B cell (primary cell): ENCODE measurements at regions not wholly inside any gene's neighbourhood (a gene's known extent, or its start where the extent isn't known, plus 50 kb on each side); places are given as distances from the start of the nearest gene placed in this dataset.

ENCODE experiments used
- ATAC-seq: fragments of 200-7000 bp; cut with Tn5 transposase; one replicate; pipeline ENCODE4 v1.10.0; 2021; ENCODE audit warnings: low read depth, mild to moderate bottlenecking, moderate number of reproducible peaks, moderate library complexity
- CTCF ChIA-PET: fragments of 350-600 bp; sonication (Branson Sonifier 250); formaldehyde crosslinking; loops from one replicate; lab custom pipeline; 2021; ENCODE audit warnings: antibody characterized with exemption, inconsistent platforms; lab: Charles Lee
- POLR2A ChIA-PET: fragments of 350-600 bp; sonication (Branson Sonifier 250); formaldehyde crosslinking; loops from one replicate; lab custom pipeline; 2021; ENCODE audit warnings: antibody characterized with exemption; lab: Charles Lee
- DNase-seq: peaks from one replicate; pipeline ENCODE4 v3.0.0; 2013
- H2AFZ ChIP-seq: 2 replicates; pipeline ENCODE4 v1.6.1; 2012; ENCODE audit warnings: mild to moderate bottlenecking, low read depth, low read length; ENCODE audit not compliant: insufficient read depth, poor library complexity, severe bottlenecking
- H3K27ac ChIP-seq, 2 donors: 1 replicate in 1 of 2; 2 replicates in 1 of 2; pipeline ENCODE4 v1.5.1; 2012 to 2013; ENCODE audit warnings: low read length in 2 of 2, mild to moderate bottlenecking in 2 of 2, moderate library complexity in 1 of 2
- H3K27me3 ChIP-seq, 4 experiments: fragments of 200-600 bp in 1 of 4; sonication (generic) in 1 of 4; replicated peaks in 1 of 4; 1 replicate in 2 of 4; 2 replicates in 2 of 4; pipeline versions ENCODE4 v1.6.1 to v1.7.0; 2013 to 2016; ENCODE audit warnings: low read length in 3 of 4, mild to moderate bottlenecking in 2 of 4, mixed read lengths in 1 of 4, moderate library complexity in 1 of 4; ENCODE audit not compliant: insufficient read depth in 4 of 4, control insufficient read depth in 3 of 4; ENCODE audit errors: control extremely low read depth in 1 of 4
- H3K36me3 ChIP-seq, 2 experiments: replicated peaks in 1 of 2; 1 replicate in 1 of 2; 2 replicates in 1 of 2; pipeline versions ENCODE4 v1.6.1 to v1.7.1; 2013; ENCODE audit warnings: low read length in 1 of 2; ENCODE audit not compliant: insufficient read depth in 2 of 2, control insufficient read depth in 1 of 2; ENCODE audit errors: control extremely low read depth in 1 of 2, extremely low read depth in 1 of 2
- H3K4me1 ChIP-seq, 2 donors: fragments of 200-600 bp in 1 of 2; sonication (generic) in 1 of 2; 1 replicate in 1 of 2; 2 replicates in 1 of 2; pipeline versions ENCODE4 v1.5.1 to v1.6.1; 2013 to 2017; ENCODE audit warnings: low read length in 2 of 2; ENCODE audit not compliant: control insufficient read depth in 2 of 2, insufficient read depth in 2 of 2
- H3K4me2 ChIP-seq: replicated peaks from 2 replicates; pipeline ENCODE3; 2012; ENCODE audit warnings: mild to moderate bottlenecking, low read depth, low read length; ENCODE audit not compliant: poor library complexity, severe bottlenecking
- H3K4me3 ChIP-seq, 5 experiments: fragments of 200-600 bp in 1 of 5; sonication (generic) in 1 of 5; 1 replicate in 3 of 5; 2 replicates in 2 of 5; pipeline versions ENCODE4 v1.5.1 to v1.7.0; 2011 to 2016; ENCODE audit warnings: low read length in 4 of 5, mild to moderate bottlenecking in 4 of 5, low read depth in 2 of 5, control low read depth in 1 of 5, moderate library complexity in 1 of 5; ENCODE audit not compliant: insufficient read depth in 1 of 5; ENCODE audit errors: control extremely low read depth in 1 of 5, extremely low read depth in 1 of 5
- H3K79me2 ChIP-seq: fragments of 200-600 bp; sonication (generic); one replicate; pipeline ENCODE4 v1.6.0; 2016; ENCODE audit warnings: low read length; ENCODE audit not compliant: control insufficient read depth, insufficient read depth
- H3K9ac ChIP-seq: fragments of 200-600 bp; sonication (generic); 2 replicates; pipeline ENCODE4 v1.6.1; 2017; ENCODE audit warnings: mild to moderate bottlenecking, low read length, moderate library complexity
- H3K9me3 ChIP-seq, 3 donors: one replicate each; pipeline versions ENCODE4 v1.6.1 to v1.7.1; 2013; ENCODE audit warnings: low read length in 2 of 3; ENCODE audit not compliant: control insufficient read depth in 2 of 3, insufficient read depth in 1 of 3; ENCODE audit errors: control extremely low read depth in 1 of 3
- H4K20me1 ChIP-seq: 2 replicates; pipeline ENCODE4 v1.6.0; 2012; ENCODE audit warnings: mild to moderate bottlenecking, low read length; ENCODE audit not compliant: insufficient read depth, control insufficient read depth, poor library complexity, severe bottlenecking
- H3K27ac Mint-ChIP-seq: one replicate; pipeline ENCODE4 v1.8.0; 2021; ENCODE audit warnings: mixed read lengths
- H3K27me3 Mint-ChIP-seq: one replicate; pipeline ENCODE4 v1.8.0; 2021; ENCODE audit warnings: mixed read lengths
- H3K4me1 Mint-ChIP-seq: one replicate; pipeline ENCODE4 v1.8.0; 2021; ENCODE audit warnings: mixed read lengths
- H3K4me3 Mint-ChIP-seq: one replicate; pipeline ENCODE4 v1.8.0; 2021; ENCODE audit warnings: mixed read lengths
- H3K9me3 Mint-ChIP-seq: one replicate; pipeline ENCODE4 v1.8.0; 2022; ENCODE audit warnings: mixed read lengths; ENCODE audit not compliant: insufficient read depth
- EZH2 ChIP-seq: IDR thresholded peaks from 2 replicates; pipeline ENCODE4 v1.6.1; 2012; ENCODE audit warnings: borderline replicate concordance, low read depth, mild to moderate bottlenecking, moderate library complexity, low read length; ENCODE audit not compliant: insufficient read depth, poor library complexity, severe bottlenecking
- WGBS: methylation state at CpG from one replicate; pipeline ENCODE4 v1.1.5; 2013; ENCODE audit warnings: missing lambda C conversion rate; ENCODE audit not compliant: insufficient coverage; 5-methylcytosine and 5-hydroxymethylcytosine counted together
- intact Hi-C: fragments of 100-400 bp; cut with micrococcal nuclease; formaldehyde crosslinking; loops from one replicate; pipeline ENCODE4 v1.10.0; 2022
- TF ChIP-seq, protein P1 (sequence below): fragments of 200-600 bp; IDR thresholded peaks from one replicate; pipeline ENCODE4 v1.8.0; 2022; ENCODE audit warnings: antibody characterized with exemption, mild to moderate bottlenecking

DNA sequence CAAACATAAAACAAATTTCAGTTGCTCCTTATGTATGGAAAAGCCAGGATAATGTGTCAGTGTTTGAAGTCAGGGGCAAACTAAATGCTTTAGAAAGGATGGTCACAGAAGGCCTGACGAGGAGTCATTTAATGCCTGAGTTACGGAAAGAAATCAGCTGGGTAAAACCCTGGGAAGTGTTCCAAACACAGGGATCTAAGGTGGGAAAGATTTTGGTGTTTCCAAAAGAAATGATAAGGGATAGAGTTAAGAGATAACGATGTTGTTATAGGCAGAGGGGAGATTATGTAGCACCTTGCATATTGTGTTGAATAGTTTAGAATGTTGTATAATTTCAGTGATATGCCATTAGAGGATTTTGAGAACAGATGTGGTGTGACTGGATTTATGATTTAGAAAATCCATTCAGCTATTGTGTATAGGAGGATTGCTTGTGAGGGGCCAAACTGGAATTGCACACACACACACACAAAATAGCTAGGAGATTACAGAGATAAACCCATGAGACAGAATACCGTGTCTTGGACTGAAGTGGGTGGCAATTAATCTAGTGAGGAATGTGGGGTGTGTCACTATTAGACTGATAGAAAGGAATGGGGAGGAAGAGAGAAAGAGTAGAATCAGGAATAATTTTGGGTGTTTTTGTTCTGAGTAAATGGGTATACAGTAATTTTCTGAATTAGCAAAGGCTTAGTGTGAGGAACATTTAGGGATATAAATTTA, 274.2 kb upstream of the DAB2 start:
- DNase-seq (no peak), ATAC-seq (no peak)
- H3K9ac ChIP-seq: no peak overlapping the region
- no peak overlapping the region for H3K4me3 ChIP-seq
- no peak for TF ChIP-seq EZH2
- TF ChIP-seq, protein P1, sequence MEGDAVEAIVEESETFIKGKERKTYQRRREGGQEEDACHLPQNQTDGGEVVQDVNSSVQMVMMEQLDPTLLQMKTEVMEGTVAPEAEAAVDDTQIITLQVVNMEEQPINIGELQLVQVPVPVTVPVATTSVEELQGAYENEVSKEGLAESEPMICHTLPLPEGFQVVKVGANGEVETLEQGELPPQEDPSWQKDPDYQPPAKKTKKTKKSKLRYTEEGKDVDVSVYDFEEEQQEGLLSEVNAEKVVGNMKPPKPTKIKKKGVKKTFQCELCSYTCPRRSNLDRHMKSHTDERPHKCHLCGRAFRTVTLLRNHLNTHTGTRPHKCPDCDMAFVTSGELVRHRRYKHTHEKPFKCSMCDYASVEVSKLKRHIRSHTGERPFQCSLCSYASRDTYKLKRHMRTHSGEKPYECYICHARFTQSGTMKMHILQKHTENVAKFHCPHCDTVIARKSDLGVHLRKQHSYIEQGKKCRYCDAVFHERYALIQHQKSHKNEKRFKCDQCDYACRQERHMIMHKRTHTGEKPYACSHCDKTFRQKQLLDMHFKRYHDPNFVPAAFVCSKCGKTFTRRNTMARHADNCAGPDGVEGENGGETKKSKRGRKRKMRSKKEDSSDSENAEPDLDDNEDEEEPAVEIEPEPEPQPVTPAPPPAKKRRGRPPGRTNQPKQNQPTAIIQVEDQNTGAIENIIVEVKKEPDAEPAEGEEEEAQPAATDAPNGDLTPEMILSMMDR: no peak
- Mint-ChIP-seq H3K27ac (no peak overlapping the region), H3K27me3 (peaks cover 4% of the 10 kb centered on the region), H3K9me3 (no peaks in the 10 kb centered on the region), H3K4me1 (no peaks in the 10 kb centered on the region), H3K4me3 (no peak overlapping the region)
- H3K79me2 ChIP-seq: no peaks in the 10 kb centered on the region
- intact Hi-C loops: no loop called here
- H3K36me3 ChIP-seq: no peaks in the 10 kb centered on the region
- ChIA-PET CTCF (no interaction called here), POLR2A (no interaction called here)
- no peaks in the 10 kb centered on the region for H3K9me3 ChIP-seq
- peaks cover 0 to 4% (median 0%) of the 10 kb centered on the region in 4 experiments for H3K27me3 ChIP-seq
- 79% methylated on average over 4 of the region's 4 CpGs for WGBS
- no peaks in the 10 kb centered on the region for H3K4me1 ChIP-seq
- H2AFZ ChIP-seq: no peak overlapping the region
- H3K27ac ChIP-seq: no peak overlapping the region
- H3K4me2 ChIP-seq: no peak overlapping the region
- no peaks in the 10 kb centered on the region for H4K20me1 ChIP-seq

GRCh38 chr5:39697881-39698280, 273.1 kb upstream of the DAB2 start:
- TF ChIP-seq, protein P1: no peak
- no peak for TF ChIP-seq EZH2
- Histone ChIP-seq H3K79me2 (no peaks in the 10 kb centered on the region), H3K4me3 (no peak overlapping the region), H3K4me1 (no peaks in the 10 kb centered on the region), H3K4me2 (no peak overlapping the region), H2AFZ (no peak overlapping the region), H3K9me3 (no peaks in the 10 kb centered on the region), H3K27me3 (peaks cover 0 to 3% (median 0%) of the 10 kb centered on the region in 4 experiments), H3K9ac (no peak overlapping the region), H3K36me3 (no peaks in the 10 kb centered on the region), H3K27ac (no peak overlapping the region), H4K20me1 (no peaks in the 10 kb centered on the region)
- no peak for DNase-seq
- Mint-ChIP-seq H3K27ac (no peak overlapping the region), H3K4me1 (no peaks in the 10 kb centered on the region), H3K27me3 (peaks cover 8% of the 10 kb centered on the region), H3K9me3 (no peaks in the 10 kb centered on the region), H3K4me3 (no peak overlapping the region)
- ATAC-seq: no peak
- ChIA-PET POLR2A (no interaction called here), CTCF (no interaction called here)
- intact Hi-C loops: no loop called here
